ENCODE measurements at regions not wholly inside any gene's neighbourhood (a gene's known extent, or its start where the extent isn't known, plus 50 kb on each side); places are given as distances from the start of the nearest gene placed in this dataset.

GRCh38 chr20:19953606-19954005 lies 63.6 kb upstream of the NAA20 start:
- no peak overlapping the region for H3K4me3 ChIP-seq (ENCODE audit: low read depth, low read length)
- in situ Hi-C loops (cut with HindIII; ENCODE audit: low sequenced_read_pairs): no loop called here
- no peak for TF ChIP-seq CTCF (IDR thresholded peaks at IDR 0.05; ENCODE audit: low read depth, low read length)
- DNase-seq (ENCODE audit: low read depth, low spot score): no peak

- DNase-seq (ENCODE audit: low read depth, low spot score): no peak
- in situ Hi-C loops (cut with HindIII; ENCODE audit: low sequenced_read_pairs): no loop called here
- no peak for TF ChIP-seq CTCF (IDR thresholded peaks at IDR 0.05; ENCODE audit: low read depth, low read length)
- no peak overlapping the region for H3K4me3 ChIP-seq (ENCODE audit: low read depth, low read length)
These were observed 60.2 kb upstream of the NAA20 start for GRCh38 chr20:19956976-19957375.

DNA sequence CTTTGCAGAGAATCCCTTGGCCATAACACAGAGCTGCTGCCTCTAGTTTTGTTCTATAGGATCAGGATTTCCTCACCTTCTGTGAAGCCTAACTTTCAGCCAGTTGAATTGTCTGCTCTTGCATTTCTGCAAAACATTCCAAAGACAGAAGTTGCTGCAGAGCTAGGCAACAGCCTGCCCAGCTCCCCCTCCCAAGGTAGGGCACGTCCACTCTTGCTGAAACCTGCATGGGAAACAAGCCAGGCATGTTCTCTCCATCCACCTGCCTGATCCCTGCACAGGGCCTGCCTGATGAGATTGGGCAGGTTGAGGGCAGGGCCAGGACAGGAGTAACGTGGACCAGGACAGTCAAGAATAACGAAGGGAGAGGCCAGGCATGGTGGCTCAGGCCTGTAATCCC lies 58.9 kb upstream of the NAA20 start:
- in situ Hi-C loops (cut with HindIII; ENCODE audit: low sequenced_read_pairs): no loop called here
- TF ChIP-seq CTCF (IDR thresholded peaks at IDR 0.05; ENCODE audit: low read depth, low read length): no peak
- no peak for DNase-seq (ENCODE audit: low read depth, low spot score)
- no peak overlapping the region for H3K4me3 ChIP-seq (ENCODE audit: low read depth, low read length)

DNA sequence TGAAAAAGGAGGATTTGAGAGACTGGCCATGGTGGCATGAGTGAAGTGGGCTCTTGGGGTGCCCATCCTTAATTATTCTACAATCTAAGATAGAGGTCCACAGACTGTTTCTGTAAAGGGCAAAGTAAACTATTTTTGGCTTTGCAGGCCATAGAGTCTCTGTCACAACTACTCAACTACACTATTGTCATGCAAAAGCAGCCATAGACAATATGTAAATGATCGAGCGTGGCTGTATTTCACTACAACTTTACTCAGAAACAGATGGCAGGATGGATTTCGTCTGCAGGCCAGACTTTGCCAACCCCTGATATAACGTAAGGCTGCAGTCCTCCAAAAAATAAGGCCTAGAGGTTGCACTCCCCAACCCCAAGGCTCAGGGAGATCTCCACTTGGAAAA lies 58.2 kb upstream of the NAA20 start:
- in situ Hi-C loops (cut with HindIII; ENCODE audit: low sequenced_read_pairs): no loop called here
- DNase-seq (ENCODE audit: low read depth, low spot score): no peak
- H3K4me3 ChIP-seq (ENCODE audit: low read depth, low read length): no peak overlapping the region
- no peak for TF ChIP-seq CTCF (IDR thresholded peaks at IDR 0.05; ENCODE audit: low read depth, low read length)

- no peak for TF ChIP-seq CTCF (IDR thresholded peaks at IDR 0.05; ENCODE audit: low read depth, low read length)
- H3K4me3 ChIP-seq (ENCODE audit: low read depth, low read length): no peak overlapping the region
- no peak for DNase-seq (ENCODE audit: low read depth, low spot score)
- in situ Hi-C loops (cut with HindIII; ENCODE audit: low sequenced_read_pairs): no loop called here
These were observed 56.4 kb upstream of the NAA20 start for GRCh38 chr20:19960745-19961144.

GRCh38 chr20:19961293-19961692 lies 55.9 kb upstream of the NAA20 start:
- in situ Hi-C loops (cut with HindIII; ENCODE audit: low sequenced_read_pairs): no loop called here
- no peak overlapping the region for H3K4me3 ChIP-seq (ENCODE audit: low read depth, low read length)
- TF ChIP-seq CTCF (IDR thresholded peaks at IDR 0.05; ENCODE audit: low read depth, low read length): no peak
- DNase-seq (ENCODE audit: low read depth, low spot score): no peak

- in situ Hi-C loops (cut with HindIII; ENCODE audit: low sequenced_read_pairs): no loop called here
- H3K4me3 ChIP-seq (ENCODE audit: low read depth, low read length): no peak overlapping the region
- no peak for TF ChIP-seq CTCF (IDR thresholded peaks at IDR 0.05; ENCODE audit: low read depth, low read length)
- no peak for DNase-seq (ENCODE audit: low read depth, low spot score)
These were observed 54.2 kb upstream of the NAA20 start for GRCh38 chr20:19962958-19963357.
